Globus pallidus (tissue), 1 donor: ENCODE measurements at regions not wholly inside any gene's neighbourhood (a gene's known extent, or its start where the extent isn't known, plus 50 kb on each side); places are given as distances from the start of the nearest gene placed in this dataset.

ENCODE experiments used
- DNase-seq: peaks from one replicate; pipeline ENCODE4 v3.0.0-alpha.2; 2015; ENCODE audit warnings: low spot score

- no peak for DNase-seq
These were observed 148.0 kb downstream of the PDHA2 start for GRCh38 chr4:95987851-95988250.

DNA sequence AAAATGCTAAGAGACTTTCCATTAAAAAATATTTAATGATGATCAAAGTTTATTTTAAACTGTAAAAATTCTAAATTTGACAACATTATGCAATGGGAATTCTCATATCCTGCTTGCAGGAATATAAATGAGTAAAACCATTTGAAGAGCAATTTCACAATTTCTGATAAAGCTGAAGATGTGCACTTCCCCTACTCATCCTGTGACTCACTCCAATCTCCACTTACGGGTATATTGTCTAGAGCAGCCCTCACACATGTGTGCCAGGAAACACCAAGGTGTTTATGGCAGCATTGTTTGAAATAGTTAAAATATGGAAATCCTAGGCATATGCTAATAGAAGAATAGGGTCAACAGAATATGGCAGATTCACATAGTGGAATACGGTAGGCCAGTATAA is 158.4 kb downstream of the PDHA2 start:
- DNase-seq: no peak

DNA sequence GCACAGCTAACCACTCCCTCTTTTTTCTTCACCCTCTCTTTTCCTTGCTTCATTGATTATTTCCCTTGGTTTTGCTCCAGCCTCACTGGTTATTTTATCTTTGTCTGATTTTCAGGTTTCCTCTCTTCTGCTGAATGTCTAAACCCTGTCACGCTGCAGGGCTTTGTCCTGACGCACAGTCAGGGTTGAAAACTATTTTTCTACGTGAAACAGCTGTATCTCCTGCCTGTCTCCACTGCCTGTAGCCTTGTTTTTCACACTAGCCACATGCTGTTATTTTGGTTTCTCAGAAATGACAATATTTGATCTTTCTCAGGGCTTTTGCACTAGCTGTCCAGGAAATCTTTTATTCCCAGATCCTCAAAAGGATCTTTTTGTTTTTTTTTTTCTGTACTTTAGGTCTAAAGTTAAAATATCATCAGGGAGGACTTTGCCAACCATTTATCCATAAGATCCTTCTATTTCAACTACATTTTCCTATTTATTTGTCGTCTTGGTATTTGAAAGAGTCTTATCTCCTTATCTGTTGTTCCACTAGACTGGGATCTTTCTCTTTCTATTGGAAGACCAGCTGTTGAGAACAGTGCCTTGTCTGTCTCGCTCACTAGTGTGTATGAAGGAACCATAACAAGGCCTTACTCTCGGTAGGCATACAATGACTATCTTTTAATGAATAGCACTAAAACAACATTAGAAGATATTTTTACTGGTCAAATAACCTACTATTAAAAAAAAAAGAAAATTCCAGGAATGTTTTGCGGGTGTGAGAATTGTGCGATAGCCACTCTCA is 164.3 kb downstream of the PDHA2 start:
- peak; percentile 77 for DNase-seq

- DNase-seq: no peak
These were observed 169.7 kb downstream of the PDHA2 start for GRCh38 chr4:96009427-96010119.

GRCh38 chr4:96012687-96013086 is 172.8 kb downstream of the PDHA2 start:
- DNase-seq: no peak

DNA sequence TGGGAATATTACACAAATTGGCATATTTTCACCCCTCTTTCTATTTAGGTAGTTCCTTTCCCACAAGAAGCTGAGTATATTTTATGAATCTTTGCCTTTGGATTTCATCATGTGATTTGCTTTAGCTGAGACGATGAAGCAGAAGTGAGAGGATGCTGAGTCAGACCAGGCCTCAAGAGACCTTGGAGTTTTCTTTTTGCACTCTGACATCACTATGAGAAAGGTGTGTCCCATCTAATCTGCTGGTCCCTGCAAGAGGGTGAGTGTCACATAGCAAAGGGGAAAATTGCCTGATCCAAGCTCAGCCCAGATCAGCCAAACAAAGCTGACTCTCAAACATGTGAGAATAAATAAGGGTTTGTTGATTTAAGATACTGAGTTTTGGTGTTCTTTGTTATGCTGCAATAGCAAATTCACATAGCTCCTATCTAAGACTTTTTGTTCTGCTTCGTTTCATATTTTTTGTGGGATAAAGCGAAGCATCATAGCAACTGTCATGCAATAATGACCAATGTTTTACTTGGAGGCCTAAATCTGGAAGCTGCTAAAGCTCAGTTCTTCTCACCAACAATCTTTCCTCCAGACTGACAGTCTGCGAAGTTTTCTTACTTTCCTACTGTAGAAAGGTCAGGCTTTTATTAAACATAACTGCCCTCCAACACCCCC is 176.9 kb downstream of the PDHA2 start:
- no peak for DNase-seq

- DNase-seq: no peak
These were observed 185.1 kb downstream of the PDHA2 start for GRCh38 chr4:96025011-96025410.

- DNase-seq: peak; percentile 79
These were observed 195.8 kb downstream of the PDHA2 start for GRCh38 chr4:96035727-96036126.

DNA sequence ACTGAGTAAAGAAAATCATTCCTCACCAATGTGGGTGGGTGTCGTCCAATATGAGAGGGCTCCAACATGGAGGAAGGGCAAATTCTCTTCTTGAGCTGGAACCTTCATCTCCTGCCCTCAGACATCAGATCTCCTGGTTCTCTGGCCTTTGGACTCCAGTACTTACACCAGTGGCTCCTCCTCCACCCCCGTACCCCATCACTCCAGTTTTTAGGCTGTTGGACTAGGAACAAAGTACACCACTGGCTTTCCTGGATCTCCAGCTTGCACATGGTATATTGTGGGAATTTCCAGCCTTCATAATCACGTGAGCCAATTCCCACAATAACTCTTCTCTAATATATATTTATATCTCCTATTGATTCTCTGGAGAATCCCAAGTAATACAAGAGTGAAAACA is 196.9 kb downstream of the PDHA2 start:
- no peak for DNase-seq

GRCh38 chr4:96037705-96038104 is 197.8 kb downstream of the PDHA2 start:
- DNase-seq: no peak

DNA sequence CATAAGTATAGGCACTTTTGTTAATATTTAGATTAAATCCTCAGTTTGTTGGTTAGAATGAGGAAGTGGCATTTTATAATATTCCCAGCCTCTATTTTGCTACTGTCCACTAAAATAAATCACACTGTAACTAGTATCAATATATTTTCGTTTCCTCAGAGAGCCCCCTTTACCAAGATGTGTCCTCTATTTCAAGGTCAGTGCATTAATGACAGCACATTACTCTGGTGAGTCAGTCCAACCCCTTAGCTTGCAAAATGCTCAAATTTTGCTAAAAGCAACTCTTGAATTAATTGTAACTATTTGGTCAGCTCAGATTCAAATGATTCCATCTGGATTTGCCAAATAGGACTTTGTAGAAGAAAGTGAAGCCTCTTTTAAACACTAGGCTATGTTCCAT is 199.3 kb downstream of the PDHA2 start:
- no peak for DNase-seq

- no peak for DNase-seq
These were observed 200.0 kb downstream of the PDHA2 start for GRCh38 chr4:96039803-96040436.

- DNase-seq: no peak
These were observed 205.1 kb downstream of the PDHA2 start for GRCh38 chr4:96044971-96045370.

DNA sequence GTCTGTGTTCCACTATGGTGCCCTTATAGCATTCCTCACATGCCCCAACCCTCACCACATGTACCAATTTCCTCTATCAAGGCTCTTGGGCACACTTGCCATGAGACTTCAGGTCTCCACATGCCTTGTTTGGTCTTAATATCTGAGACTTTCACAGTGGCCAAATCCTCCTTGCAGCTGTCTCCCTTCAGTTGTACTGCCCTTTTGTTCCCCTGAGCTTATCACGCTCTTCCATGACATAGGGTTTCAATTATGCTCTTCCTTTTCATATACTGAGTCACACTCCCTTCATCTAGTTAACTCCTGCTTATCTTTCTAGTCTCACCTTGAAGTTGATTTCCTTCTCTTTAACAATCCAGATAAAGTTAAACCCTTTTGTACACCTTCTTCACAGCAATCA is 212.9 kb downstream of the PDHA2 start:
- no peak for DNase-seq

GRCh38 chr4:96056346-96056934 is 216.5 kb downstream of the PDHA2 start:
- DNase-seq: no peak

DNA sequence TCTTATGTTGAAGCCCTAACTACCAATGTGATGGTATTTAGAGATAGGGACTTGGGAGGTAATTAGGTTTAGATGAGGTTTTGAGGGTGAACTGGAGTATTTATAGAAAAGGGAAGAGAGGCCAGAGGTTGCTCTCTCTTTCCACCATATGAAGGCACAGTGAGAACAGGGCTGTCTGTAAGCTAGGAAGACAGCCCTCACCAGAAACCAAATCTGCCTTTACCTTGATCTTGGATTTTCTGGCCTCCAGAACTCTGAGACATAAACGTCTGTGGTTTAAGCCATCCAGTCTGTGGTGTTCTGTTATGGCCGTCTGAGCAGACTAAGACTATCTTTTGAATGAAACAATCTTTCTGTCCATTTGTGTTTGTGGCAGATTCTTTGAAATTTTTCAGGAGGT is 223.7 kb downstream of the PDHA2 start:
- DNase-seq: no peak

- DNase-seq: no peak
These were observed 233.6 kb downstream of the PDHA2 start for GRCh38 chr4:96073461-96073860.

DNA sequence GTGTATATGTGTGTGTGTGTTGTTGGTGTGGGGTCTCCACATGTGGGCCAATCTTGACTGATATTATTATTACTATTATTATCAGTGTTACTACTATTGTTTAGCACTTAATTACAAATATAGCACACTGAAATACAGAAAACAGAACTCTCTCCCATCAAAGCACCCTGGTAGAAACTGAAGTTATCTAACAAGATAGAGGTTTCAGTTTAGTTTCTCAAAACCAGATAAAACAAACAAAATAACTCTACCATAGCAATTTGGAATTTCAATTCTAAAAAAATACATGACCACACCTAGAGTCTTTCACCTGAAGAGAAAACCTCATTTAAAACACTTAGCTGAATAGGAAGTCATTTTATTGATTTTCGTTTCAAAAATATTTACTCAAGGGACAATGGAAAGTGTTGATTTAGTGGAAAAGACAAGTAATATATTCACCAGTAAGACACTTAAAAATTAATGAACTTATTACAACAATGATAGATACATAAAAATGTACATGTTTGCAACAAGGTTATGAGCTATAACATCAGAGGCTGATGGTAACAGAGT is 252.3 kb downstream of the PDHA2 start:
- DNase-seq: no peak

DNA sequence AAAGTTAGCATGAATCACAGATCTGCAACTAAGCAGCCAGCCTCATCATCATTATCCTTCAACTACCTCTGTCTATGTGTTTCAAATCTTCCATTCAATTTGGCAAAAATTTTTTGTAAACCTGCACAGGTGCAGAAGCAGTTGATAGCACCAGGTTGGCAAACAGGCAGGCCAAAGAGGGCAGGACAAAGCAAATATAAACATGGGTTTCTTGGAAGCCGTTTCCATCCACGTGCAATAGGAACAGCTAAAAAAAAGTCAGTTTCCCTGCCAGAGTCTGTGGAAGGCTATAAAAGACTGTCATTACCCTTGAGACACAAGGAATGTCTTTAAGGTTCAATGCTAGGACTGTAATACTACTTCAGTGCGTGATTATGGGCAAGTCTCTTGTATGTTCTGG is 253.2 kb downstream of the PDHA2 start:
- no peak for DNase-seq

- DNase-seq: no peak
These were observed 253.7 kb downstream of the PDHA2 start for GRCh38 chr4:96093563-96093962.

DNA sequence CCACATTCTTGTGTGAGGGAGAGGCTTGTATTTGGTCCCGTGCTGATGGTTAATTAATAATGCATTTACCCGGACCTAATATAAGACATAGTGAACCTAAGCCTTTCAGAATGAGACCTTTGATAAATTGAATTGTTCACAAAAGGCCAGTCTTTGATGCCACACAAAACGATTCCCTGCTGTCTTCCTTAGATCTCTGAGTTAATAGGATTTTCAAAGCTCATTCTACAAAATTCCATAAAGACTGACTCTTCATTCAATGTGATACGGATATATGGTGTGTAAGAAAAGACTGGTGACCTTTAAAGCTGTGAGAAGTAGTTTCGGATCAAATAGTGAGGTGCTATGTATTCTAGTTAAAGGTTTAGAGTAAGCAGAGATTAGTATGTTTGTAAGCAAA is 254.3 kb downstream of the PDHA2 start:
- no peak for DNase-seq

GRCh38 chr4:96097040-96097607 is 257.2 kb downstream of the PDHA2 start:
- DNase-seq: no peak
